Endothelial cell of umbilical vein (primary cell): ENCODE measurements at regions not wholly inside any gene's neighbourhood (a gene's known extent, or its start where the extent isn't known, plus 50 kb on each side); places are given as distances from the start of the nearest gene placed in this dataset.

Source experiments
- CTCF ChIP-seq, 2 donors: IDR thresholded peaks; 1 replicate in 1 of 2; 2 replicates in 1 of 2; pipeline ENCODE4 v1.5.1; 2011; ENCODE audit warnings: low read length in 2 of 2, mild to moderate bottlenecking in 2 of 2, moderate library complexity in 2 of 2, control low read depth in 1 of 2, inconsistent platforms in 1 of 2, low read depth in 1 of 2; ENCODE audit not compliant: insufficient read depth in 1 of 2; ENCODE audit errors: extremely low read depth in 1 of 2
- EZH2 ChIP-seq: IDR thresholded peaks from 2 replicates; pipeline ENCODE4 v1.6.1; 2012; ENCODE audit warnings: borderline replicate concordance, low read depth, mild to moderate bottlenecking, moderate library complexity, low read length, inconsistent platforms; ENCODE audit not compliant: severe bottlenecking
- POLR2AphosphoS5 ChIP-seq: IDR thresholded peaks from 2 replicates; pipeline ENCODE4 v1.6.1; 2012; ENCODE audit warnings: low read depth, mild to moderate bottlenecking, control low read depth, low read length, moderate library complexity; ENCODE audit not compliant: insufficient read depth

DNA sequence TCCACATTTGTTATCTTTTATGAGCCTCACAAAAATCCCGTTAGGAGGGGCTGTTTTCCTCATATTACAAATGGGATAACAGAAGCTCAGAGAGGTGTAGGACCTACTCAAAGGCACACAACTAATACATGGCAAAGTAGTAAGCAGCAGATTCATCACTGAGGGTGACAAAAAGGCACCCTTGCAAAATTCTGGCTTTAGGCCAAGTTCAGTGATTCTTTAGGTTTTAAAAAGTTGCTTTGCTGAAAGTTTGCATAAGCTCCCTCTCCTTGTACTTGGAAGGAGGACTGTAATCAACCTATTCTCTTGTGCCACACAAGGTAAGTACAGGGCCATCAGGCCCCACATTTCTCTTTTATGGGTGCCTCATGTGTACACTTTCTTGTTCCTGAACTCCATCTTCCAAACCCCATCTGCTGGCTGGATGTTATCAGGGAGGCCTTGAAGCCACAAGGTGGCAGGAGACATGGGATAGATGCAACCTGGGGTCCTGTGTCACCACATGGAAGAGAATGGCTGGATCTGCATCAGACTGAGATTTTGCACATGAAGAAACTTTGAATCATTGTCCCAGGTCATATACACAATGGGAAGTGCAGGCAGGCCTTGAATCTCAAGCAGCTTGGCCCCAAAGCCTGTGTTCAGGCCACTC, 311.6 kb downstream of the MSX2 start:
- TF ChIP-seq POLR2AphosphoS5 = no peak
- TF ChIP-seq CTCF (IDR thresholded peaks at IDR 0.05; ENCODE audit: extremely low read depth in 1 of 2, insufficient read depth in 1 of 2, low read depth in 1 of 2, low read length in 2 of 2) = no peak
- TF ChIP-seq EZH2 = no peak
